Activated CD4-positive, alpha-beta T cell treated with anti-CD3 and anti-CD28 coated beads for 4 hours (primary cell): ENCODE measurements at regions not wholly inside any gene's neighbourhood (a gene's known extent, or its start where the extent isn't known, plus 50 kb on each side); places are given as distances from the start of the nearest gene placed in this dataset.

Experiments used
- DNase-seq, 2 donors: peaks; one replicate each; pipeline ENCODE4 v3.0.0-alpha.2; 2020

DNA sequence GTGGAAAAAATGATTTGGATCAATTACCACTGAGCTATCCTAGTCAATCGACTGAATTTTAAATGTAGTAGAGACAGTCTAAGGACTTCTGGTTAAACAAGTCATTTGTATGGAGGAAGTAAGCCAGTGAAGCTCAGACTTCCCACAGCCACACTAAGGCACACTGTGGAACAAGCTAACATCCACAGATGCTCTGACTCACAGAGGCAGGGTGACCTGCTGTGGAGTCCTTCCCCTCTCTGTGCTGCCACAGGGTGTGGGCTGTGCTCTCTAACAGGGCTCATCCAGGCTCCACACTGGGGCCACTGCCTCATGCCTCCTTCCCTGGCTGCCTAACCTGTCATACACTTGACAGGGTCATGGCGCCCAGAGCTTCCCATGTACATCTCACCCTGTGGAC, 351.0 kb downstream of the GALR1 start:
- DNase-seq = no peak

DNA sequence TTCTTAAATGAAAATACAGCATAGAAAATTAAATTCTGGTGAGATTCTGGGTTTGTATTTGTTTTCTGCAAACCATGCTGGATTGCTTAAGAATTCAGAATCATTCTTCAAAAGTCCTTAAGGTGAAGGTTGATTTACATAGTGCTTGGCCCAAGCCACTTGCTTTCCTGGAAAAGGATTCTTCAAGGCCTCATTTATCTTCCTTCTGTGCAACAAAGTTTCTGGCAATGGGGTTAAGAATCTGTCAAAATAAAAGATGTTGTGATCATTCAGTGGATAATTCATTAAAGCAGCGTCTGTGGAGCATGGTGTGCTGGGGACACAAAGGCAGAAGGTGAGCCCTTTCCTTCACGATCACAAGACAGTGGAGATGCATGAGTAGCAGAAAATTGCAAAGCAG, 351.9 kb downstream of the GALR1 start:
- no peak for DNase-seq

DNA sequence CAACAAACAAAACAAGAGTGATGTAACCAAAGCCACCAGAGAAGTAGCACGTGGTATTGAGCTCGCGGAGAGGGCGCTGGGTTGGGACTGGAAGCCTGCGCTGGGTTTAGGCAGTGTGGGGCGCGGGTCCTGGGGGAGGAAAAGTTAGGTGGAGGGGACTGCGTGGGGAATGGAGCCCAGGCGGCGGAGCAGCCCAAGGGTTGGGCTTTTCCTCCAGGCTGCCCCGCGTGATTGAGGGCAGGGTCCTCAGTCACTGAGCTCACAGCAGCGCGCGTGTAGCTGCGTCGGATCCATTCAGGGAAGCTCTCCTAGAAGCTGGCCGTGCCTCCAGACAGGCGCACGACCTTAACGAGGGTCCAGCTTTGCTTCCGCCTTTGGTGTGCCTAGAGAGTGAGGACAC, 357.4 kb downstream of the GALR1 start:
- DNase-seq = no peak

DNA sequence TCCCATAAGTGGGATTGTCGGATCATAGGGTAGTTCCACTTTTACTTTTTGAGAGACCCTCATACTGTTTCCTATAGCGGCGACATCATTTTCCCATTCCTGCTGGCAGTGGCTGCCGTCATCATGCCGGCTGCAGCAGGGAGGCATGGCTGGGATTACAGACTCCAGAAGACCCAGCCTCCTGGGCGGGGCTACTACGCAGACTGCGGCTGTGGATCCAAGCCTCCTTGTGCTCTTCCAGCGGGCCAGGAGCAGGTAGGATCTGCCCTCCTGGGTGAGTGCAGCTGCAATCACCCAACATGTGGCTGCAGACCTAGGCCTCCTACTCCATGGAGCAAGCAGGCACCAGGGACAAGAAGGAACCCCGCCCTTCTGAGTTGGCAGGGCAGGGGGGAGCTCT, 359.2 kb downstream of the GALR1 start:
- no peak for DNase-seq

DNA sequence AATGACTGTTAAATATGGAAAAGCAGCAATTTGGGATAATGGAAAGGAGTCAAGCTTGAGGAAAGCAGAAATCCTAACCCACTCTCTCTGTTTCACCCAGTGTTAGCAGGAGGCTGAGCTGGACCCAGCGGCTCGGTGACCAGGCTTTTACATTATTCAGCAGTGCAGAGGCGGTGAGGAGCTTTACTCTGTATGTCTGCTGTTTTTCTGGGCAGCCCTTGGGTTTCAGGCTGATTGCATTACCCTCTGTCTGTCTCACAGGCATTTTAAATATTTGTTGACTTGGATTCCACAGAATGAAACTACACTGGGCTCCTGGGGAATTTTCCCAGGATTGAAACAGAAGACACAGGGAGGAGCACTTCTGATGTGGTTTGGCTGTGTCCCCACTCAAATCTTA, 368.0 kb downstream of the GALR1 start:
- DNase-seq = no peak

DNA sequence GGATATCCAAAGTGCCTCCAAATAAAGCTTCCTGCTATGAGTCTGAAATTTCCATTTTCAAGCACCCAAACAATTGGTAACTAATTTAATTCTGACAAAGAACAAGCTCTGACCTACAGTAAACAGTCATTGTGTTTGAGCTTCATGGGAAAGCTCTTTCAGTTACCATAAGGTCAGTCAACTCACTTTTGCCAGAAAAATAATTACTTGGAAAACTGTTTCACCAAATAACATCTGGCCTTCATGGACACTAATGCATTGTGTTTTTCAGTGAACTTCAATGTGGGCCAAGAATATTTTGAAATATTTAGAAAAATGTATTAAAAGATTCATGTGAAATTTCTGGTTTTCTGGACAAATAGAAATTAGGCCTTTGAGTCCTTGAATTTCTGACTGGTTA, 369.9 kb downstream of the GALR1 start:
- no peak for DNase-seq

DNA sequence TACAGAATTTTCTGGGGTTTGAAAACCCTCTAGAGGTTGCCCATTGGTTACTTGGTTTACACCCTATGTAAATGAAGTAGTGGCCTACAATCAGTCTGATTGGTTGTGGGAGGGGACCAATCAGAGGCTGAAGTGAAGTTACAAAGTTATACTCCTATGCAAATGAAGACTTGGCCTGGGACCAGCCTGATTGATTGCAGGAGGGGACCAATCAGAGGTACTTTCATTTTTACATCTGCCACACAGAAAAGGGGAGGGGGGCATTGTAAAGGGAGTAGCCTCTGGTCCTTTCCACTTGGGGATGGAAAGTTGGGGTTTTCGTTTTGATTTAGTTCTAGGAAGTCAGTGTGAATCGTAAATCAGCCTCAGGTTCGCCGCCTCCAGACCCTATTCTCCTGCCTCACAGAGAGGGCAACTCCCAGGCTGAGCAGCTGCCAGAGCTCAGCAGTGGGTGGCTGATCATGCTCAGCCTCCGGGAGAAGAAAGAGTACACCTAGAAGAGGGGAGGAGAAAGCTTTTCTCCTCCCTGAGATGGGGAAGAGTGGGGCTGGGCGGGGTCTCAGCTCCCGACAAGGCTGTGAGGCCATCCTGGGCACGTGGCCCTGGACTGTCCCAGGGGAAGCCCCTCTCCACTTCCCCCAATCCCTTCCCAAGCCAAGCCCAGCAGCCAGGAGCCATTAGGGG, 372.5 kb downstream of the GALR1 start:
- no peak for DNase-seq

DNA sequence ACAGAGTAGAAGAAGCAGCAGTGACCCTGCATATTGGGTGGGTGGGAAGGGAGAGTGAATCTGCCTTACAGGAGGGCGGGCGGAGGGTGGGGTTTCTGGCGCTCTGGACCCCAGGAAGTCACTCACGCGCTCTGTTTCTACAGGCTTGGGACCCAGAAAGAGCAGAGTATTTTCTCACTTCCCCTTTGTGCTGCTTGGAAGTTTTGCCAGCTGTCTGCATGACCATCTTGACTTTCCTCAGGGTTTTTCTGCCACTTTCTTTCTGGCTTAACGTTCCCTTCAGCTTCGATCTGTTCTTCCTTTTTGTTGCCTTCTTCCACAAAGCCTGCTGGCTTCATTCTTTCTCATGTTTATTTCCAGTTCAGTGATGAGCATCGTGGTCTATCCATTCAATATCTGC, 383.1 kb downstream of the GALR1 start:
- DNase-seq = no peak

DNA sequence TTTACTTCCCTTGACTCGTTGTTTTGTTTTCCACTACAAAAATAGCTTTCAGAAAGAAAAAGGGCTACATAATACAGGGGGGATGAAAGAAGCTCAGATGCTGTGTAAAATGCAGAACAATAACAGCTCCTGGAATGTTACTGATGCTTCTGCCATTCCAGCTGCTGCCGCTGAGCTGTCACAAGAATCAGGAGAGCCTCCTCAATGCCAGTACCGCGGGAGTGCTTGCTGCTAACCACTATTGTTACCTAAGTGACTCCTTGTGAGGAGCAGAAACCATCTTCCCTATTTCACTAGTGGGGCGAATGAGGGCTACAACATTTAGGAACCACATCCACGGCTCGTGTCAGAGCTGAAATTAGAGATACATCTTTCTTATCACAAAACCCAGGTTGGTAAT, 384.8 kb downstream of the GALR1 start:
- no peak for DNase-seq

DNA sequence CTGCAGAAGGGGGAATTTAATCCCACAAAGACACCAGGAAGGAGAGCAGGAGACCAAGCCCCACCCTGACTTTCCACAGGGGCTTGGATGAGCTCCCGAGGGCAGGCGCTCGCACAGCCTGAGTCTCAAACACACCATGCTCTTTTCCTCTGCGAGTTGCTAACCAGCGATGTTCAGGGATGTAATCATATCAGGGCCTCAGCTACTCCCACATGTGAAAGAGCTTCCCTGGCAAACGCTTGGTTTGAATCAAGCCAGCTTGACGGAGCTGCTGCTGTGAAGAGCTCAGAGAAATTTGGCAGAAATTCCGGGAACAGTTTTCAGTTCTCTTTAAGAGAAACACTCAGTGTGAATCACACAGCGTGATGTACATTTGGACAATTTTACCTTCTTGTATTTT, 385.8 kb downstream of the GALR1 start:
- DNase-seq = no peak

DNA sequence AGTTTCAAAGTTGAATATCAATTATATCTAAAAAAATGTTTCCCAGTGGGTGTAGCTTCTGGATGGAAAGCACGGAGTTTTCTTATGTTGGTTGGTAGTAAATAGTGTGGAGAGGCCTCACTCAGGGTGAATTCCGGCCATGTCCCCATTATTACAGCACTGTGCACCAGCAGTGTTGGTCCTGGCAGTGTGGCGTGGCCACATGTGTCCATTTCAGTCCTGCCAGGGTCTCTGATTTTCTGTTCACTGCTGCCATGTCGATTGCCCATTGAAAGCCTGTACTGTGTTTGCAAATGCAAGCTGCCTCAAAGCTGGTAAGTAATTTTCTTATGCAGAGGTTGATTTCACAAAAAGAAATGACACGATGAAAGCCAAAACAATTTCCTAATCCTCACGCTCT, 386.2 kb downstream of the GALR1 start:
- no peak for DNase-seq

DNA sequence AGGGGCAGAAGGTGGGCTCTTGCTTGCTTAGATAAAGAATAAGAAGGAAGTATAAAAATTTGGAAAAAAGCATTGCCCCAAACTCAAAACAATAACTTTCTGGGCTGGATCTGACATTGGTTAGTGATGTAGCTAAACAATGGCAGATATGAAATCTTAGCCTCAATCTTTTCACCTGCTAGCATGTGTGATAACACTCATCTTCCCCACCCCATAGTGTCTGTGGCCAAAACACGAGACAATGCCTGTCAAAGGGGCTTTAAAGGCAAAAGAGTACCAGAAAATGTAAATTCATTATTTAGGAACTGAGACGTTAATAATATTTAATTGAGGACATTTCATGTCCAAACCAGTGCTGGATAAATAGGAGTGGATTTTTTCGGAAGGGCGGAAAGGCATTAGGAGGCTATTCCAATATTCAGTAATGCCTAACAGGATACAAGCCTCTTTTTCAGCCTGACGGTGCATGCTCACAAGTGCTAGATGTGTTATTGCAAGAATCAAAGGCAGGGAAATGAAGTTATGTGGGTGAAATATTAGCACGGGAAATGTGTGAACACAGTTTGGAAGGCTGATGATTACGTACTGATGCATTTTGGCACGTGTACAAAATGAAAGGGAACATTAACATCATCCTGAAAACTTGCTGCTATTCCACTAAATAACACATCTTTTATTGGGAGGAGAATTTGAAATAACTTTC, 395.7 kb downstream of the GALR1 start:
- DNase-seq = no peak

DNA sequence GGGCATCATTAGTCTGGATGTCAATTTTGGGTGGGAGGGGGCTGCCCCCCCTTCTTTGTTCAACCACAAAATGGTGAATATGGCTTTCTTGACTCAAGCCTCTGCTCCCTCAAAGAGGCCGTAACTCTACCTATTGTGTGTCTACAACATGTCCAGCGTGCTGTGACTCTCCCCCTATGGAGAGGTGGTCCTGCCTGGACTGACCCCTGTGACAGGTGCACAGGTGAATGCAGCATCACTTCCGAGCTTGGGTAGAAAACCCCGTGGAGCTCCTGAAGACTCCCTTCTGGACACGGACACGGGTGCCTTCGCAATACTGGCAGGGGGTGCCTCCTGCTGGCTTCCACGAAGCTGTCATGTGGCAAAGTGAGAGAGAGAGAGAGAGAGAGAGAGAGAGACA, 397.8 kb downstream of the GALR1 start:
- no peak for DNase-seq

DNA sequence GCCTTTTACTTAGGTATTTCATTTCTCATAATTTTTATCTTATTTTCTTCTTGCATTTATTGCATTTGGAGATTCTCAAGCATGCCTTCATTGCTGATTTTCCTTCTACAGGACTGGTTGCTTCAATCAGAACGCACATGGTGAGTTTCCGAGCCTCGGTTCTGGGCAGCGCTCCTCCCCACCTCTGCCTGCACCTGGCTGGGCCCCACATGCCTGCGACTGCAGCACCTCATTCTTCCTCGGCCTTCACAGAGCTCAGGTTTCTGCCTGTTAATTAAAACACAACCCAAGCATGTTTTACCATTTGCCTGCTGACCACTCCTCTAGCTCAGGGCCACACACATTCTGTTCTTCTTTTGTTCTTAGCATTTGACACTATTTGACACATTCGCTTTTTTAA, 398.8 kb downstream of the GALR1 start:
- DNase-seq = no peak

DNA sequence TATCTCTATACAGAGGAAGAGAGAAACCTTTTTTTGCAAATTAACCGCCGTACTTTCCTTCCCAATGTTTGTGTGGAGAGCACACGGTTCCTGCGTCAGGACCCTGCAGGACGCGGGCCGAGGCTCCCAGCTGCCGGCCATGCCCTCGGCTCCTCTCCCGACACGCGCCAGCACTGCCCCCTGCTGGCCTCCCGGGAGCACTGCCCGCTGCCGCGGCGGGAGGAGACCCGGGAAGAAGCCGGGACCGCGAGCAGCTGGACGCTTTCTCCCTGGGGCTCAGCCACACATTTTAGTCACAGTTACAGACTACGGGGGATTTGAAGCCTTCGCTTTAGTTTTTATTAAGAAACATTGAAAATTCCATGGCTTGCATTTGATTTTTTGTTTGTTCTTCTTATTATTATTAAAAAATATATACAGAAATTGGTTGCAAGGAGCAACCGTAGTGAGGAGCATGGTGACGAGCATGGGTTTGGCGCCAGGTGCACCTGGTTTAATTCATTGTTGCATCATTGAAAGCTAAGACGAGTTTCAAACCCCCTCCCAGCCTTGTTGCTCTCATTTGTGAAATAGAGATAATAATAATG, 401.2 kb downstream of the GALR1 start:
- DNase-seq = peak; percentile 24 to 31

DNA sequence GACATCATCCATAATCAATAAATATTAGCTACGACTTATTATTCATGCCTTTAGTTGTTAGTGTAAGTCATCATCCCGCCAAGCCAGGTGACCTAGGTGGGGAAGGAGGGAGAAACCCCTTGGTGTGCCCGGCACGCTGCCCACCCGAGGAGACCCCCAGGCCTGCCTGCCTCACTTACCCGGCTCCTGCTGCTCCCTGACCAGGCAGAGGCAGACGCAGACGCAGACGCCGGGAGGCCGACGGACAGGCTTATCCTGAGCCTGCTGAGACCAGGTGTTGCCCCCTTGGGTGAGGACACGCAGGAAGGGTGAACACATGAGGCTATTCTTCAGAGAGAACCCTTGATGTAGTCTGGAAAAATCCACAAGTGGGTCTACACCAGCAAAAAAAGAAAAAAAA, 401.8 kb downstream of the GALR1 start:
- no peak for DNase-seq

DNA sequence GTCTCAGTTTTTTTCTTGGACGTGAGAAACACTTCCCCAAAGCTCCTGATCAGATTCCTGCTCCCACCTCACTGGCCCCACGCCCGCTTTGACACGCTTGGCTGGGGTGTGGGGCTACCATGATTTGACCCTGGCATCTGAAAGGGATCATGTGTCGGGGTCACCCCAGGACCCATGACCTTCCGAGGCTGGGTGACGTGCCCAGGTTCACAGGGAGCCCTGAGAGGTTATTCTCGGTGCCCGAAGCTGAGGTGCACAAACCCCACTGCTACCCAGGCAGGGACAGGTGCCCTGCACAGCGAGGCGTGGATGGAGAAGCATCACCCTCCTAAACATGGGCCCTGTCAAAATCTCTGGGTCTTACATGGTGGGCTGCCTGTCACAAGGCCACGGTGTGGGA, 404.1 kb downstream of the GALR1 start:
- DNase-seq = no peak

DNA sequence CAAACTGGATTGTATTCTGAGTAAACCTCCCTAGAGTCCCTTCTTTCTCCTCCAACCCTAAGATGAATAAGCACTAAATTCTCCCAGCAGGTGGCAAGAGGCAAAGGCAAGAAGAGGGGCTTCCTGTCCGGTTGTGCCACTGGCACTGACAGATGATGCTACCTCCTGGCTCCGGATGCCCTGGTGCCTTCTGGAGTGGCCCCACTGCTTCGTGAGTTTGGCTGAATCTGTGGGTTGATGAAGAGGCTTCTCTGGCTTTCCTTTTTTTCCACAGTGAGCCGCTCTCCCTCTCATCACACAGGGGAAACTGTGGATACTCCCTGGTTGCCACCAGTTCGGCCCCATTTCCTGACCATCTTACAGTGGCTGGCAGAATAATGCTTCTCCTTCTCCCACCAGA, 404.7 kb downstream of the GALR1 start:
- no peak for DNase-seq

DNA sequence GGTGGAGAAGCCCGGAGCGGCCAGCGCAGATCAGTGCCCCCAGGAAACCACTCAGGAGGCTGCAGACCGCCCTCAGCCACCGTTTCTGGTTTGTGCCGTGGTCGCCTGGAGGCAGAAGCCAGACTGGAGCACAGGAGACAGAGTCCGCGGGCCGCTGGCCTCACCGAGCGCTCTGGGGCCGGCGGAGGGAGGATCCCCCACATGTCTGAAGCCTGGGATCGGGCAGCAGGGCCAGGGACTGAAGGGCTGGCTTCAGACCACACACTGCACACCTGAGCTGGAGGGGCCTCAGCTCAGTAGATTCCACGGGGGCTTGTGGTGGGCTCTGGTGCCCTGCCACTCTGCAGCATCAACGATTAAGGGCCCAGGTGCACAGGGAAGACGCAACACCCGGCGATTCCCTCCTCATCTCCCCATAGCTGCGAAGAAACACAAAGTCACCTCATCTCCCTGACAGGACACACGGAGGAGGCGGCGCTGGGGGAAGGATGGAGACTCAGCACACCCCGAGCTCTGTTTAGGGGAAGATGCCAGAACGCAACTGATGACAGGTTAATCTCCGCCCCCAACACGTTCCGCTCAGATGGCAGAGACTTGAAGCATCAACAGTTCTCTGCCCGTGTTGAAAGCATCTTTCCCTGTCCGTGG, 408.1 kb downstream of the GALR1 start:
- no peak for DNase-seq

DNA sequence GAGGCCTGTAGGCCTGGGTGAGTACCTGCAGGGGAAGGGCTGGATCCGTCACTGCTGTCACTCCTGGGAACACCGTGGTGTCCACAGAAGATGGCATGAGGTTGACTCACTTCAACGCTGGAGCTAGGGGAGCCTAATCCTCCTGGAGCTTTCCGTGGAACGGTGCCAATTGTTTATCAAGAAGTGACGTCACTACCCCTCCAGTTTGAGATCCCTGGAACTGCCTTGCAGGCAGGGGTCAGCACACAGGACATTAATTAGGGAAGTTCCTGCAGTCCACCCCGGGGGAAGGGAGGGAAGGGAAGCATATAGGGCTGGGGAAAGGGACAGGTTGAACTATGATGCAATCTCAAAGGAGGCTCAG, 408.6 kb downstream of the GALR1 start:
- DNase-seq = no peak

DNA sequence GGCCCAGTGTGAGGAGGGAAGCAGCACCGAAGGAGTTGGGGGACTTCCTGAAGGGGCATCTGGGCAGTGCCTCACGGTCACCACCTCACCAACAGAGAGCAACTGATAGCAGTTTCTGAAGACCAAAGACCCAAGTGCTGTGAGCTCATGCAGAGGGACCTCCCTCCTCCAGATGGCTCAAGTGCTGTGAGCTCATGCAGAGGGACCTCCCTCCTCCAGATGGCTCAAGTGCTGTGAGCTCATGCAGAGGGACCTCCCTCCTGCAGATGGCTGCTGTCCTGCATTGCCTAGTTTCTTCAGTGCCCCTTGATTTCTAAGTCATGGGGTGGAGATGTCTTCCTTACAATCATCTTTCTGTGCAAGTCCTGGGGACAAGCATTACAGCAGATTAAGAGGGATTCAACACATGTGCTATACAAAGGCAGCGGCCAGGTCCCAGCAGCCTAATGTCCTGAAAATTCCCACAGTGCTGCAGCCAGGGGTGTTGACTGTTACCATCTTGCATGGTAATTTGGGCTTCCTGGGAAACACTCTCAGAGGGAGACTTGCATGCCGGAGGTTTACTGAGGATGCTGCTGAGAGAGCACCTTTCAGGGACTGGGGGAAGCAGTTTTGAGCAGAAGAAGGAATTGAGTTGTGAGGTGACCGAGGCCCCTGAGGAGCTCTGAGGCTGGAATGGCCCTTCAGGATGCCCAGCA, 409.3 kb downstream of the GALR1 start:
- DNase-seq = no peak

DNA sequence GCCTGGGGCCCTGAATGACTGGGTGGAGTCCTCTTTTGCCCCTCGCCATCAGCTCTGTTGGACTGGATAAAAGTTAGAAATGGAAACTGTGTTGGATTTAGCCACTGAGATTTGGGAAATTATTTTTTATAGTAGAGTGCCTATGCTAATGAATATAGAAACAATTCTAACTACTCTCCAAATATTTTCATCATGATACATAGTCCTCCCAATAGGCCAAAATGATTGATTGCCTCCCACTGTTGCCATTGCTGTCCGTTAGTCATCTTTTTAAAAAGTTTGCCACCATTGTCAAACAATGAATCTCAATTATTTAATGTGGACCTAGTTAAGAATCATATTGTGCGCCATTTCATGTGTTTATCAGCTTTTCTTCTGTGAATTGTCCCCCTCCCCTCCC, 417.0 kb downstream of the GALR1 start:
- no peak for DNase-seq

DNA sequence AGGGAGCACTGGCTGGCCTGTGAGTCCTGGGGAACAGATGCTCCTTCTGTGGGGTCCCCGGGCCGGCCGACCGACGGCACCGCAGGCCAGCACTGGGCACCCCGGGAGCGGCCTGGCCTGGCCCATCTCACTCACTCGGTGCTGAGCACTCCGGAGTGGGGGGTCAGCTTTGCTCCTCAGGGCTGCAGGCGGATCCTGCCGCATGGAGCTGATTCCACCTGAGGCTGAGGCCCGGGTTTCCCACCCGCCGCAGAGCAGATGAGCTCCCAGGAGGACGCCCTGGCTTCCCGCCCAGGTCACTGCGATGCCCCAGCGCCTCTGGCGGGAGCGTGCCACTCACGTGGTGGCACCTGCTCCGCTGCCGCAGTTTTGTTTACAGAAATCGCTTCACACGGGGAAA, 418.6 kb downstream of the GALR1 start:
- DNase-seq = no peak

DNA sequence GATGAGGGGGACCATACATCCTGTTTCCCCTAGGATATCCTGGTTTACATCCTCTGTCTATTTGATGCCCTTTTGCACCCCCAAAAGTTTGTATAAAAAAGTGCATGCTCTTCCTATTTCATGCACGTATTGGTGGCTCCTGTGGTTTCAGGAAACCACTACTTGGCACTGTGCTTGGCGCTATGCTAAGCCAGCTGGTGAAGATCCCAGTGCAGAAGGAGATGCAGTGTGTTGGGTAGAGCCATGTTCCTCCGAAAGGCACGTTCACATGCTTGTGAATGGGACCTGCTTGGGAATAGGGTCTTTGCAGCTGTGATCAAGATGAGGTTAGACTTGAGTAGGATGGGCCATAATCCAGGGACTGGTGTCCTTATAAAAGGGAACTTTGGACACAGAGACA, 419.7 kb downstream of the GALR1 start:
- no peak for DNase-seq
